Keratinocyte (primary cell): ENCODE measurements at regions not wholly inside any gene's neighbourhood (a gene's known extent, or its start where the extent isn't known, plus 50 kb on each side); places are given as distances from the start of the nearest gene placed in this dataset.
A peak's percentile ranks its signal among the peaks of the same experiment; 100 is the strongest.

Experiments used
- DNase-seq: peaks from one replicate; pipeline ENCODE4 v3.0.0-alpha.2; 2011; ENCODE audit warnings: low read depth, missing footprints, low spot score
- FAIRE-seq: peaks from 2 replicates; lab custom pipeline; 2011; peaks lifted over from hg19 to GRCh38; lab: Jason Lieb, UNC
- H2AFZ ChIP-seq: 2 replicates; pipeline ENCODE4 v1.6.0; 2012; ENCODE audit warnings: low read length, control low read depth, inconsistent platforms; ENCODE audit not compliant: control insufficient read depth
- H3K27ac ChIP-seq: 2 replicates; pipeline ENCODE4 v1.5.1; 2011; ENCODE audit warnings: low read length; ENCODE audit not compliant: control insufficient read depth, insufficient read depth
- H3K27me3 ChIP-seq: 3 replicates; pipeline ENCODE4 v1.6.0; 2011; ENCODE audit warnings: low read length; ENCODE audit not compliant: control insufficient read depth, insufficient read depth; ENCODE audit errors: extremely low read depth
- H3K36me3 ChIP-seq, 2 experiments: 2 replicates in 1 of 2; 3 replicates in 1 of 2; pipeline ENCODE4 v1.5.1; 2011; ENCODE audit warnings: low read length in 2 of 2, mild to moderate bottlenecking in 1 of 2; ENCODE audit not compliant: control insufficient read depth in 2 of 2, insufficient read depth in 2 of 2; ENCODE audit errors: extremely low read depth in 1 of 2
- H3K4me1 ChIP-seq: 3 replicates; pipeline ENCODE4 v1.5.1; 2011; ENCODE audit warnings: low read length; ENCODE audit not compliant: control insufficient read depth, insufficient read depth; ENCODE audit errors: extremely low read depth
- H3K4me2 ChIP-seq: 3 replicates; pipeline ENCODE4 v1.6.0; 2011; ENCODE audit warnings: low read depth, low read length; ENCODE audit not compliant: control insufficient read depth, insufficient read depth; ENCODE audit errors: extremely low read depth
- H3K4me3 ChIP-seq, 3 experiments: fragments of 200-600 bp in 1 of 3; sonication (generic) in 1 of 3; 2 replicates in 2 of 3; 3 replicates in 1 of 3; pipeline ENCODE4 v1.5.1; 2011 to 2016; ENCODE audit warnings: low read length in 3 of 3, mild to moderate bottlenecking in 3 of 3, control low read depth in 2 of 3, inconsistent platforms in 1 of 3, low read depth in 1 of 3, mixed read lengths in 1 of 3, mixed run types in 1 of 3, moderate library complexity in 1 of 3; ENCODE audit not compliant: control insufficient read depth in 2 of 3, insufficient read depth in 2 of 3; ENCODE audit errors: extremely low read depth in 1 of 3
- H3K79me2 ChIP-seq: 2 replicates; pipeline ENCODE4 v1.6.0; 2012; ENCODE audit warnings: low read length; ENCODE audit not compliant: control insufficient read depth, insufficient read depth
- H3K9ac ChIP-seq: 3 replicates; pipeline ENCODE4 v1.6.0; 2011; ENCODE audit warnings: low read length; ENCODE audit not compliant: control insufficient read depth, insufficient read depth; ENCODE audit errors: extremely low read depth
- H3K9me1 ChIP-seq: 3 replicates; pipeline ENCODE4 v1.6.0; 2011; ENCODE audit warnings: low read length; ENCODE audit not compliant: control insufficient read depth, insufficient read depth; ENCODE audit errors: extremely low read depth
- H3K9me3 ChIP-seq: 2 replicates; pipeline ENCODE4 v1.5.1; 2012; ENCODE audit warnings: low read depth, low read length; ENCODE audit not compliant: control insufficient read depth
- H4K20me1 ChIP-seq: 3 replicates; pipeline ENCODE4 v1.6.0; 2011; ENCODE audit warnings: low read length; ENCODE audit not compliant: control insufficient read depth, insufficient read depth; ENCODE audit errors: extremely low read depth
- CTCF ChIP-seq, 3 experiments: IDR thresholded peaks in 1 of 3; conservative IDR thresholded peaks in 1 of 3; optimal IDR thresholded peaks in 1 of 3; 2 replicates in 2 of 3; 3 replicates in 1 of 3; pipeline versions ENCODE3 to v1.5.1; 2011; ENCODE audit warnings: low read length in 3 of 3, mild to moderate bottlenecking in 3 of 3, moderate library complexity in 2 of 3, control low read depth in 1 of 3, inconsistent platforms in 1 of 3; ENCODE audit not compliant: insufficient read depth in 2 of 3; ENCODE audit errors: extremely low read depth in 1 of 3
- EZH2 ChIP-seq: IDR thresholded peaks from one replicate; pipeline ENCODE4 v1.6.1; 2012; ENCODE audit warnings: inconsistent platforms, mild to moderate bottlenecking, low read length, moderate library complexity
- dilution Hi-C: fragments of 300-500 bp; cut with MboI; formaldehyde crosslinking; loops from one replicate; pipeline ENCODE4 v1.7.0; 2020; ENCODE audit warnings: low sequenced_read_pairs; ENCODE audit not compliant: extremely low pct_ligation_motif_present

DNA sequence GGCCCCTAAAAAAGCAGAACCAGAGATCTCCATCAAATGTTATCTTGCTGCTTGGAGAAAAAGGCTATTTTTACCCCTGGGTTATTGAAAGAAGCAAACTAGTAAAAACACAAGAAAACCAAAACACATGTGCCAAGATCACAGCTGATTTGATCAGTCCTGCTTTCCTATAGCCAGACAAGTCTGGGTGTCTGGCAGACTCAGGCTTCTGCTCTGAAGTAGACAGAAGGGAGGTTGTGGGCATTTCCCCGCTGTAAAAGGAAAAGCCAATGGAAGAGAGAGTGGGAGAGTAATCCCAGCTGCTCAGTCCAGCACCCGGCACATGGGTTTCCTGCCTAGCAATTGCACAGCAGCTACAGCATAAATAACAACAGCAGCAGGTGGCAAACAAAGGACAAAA lies 177.9 kb downstream of the PHLDA1 start:
- no peak overlapping the region for H3K4me3 ChIP-seq
- FAIRE-seq (no peak), DNase-seq (no peak)
- H4K20me1 ChIP-seq: no peaks in the 10 kb centered on the region
- no peak for TF ChIP-seq EZH2
- TF ChIP-seq CTCF (optimal IDR thresholded peaks at IDR 0.05 in 1 of 3, IDR thresholded peaks at IDR 0.05 in 1 of 3, conservative IDR thresholded peaks at IDR 0.05 in 1 of 3; ENCODE audit: extremely low read depth in 1 of 3, insufficient read depth in 2 of 3, low read length in 3 of 3): no peak
- no peaks in the 10 kb centered on the region for H3K27me3 ChIP-seq
- H2AFZ ChIP-seq: no peak overlapping the region
- H3K36me3 ChIP-seq: no peaks in the 10 kb centered on the region
- no peak overlapping the region for H3K4me2 ChIP-seq
- H3K79me2 ChIP-seq: no peaks in the 10 kb centered on the region
- no peaks in the 10 kb centered on the region for H3K9me3 ChIP-seq
- H3K9me1 ChIP-seq: no peaks in the 10 kb centered on the region
- no peak overlapping the region for H3K9ac ChIP-seq
- H3K4me1 ChIP-seq: peaks cover 61% of the 10 kb centered on the region
- no peak overlapping the region for H3K27ac ChIP-seq
- dilution Hi-C loops: no loop called here

GRCh38 chr12:75852956-75853355 lies 178.6 kb downstream of the PHLDA1 start:
- Histone ChIP-seq H4K20me1 (no peaks in the 10 kb centered on the region), H3K36me3 (no peaks in the 10 kb centered on the region), H3K4me3 (no peak overlapping the region), H3K9me1 (no peaks in the 10 kb centered on the region), H3K9me3 (no peaks in the 10 kb centered on the region), H3K27me3 (no peaks in the 10 kb centered on the region), H2AFZ (no peak overlapping the region), H3K79me2 (no peaks in the 10 kb centered on the region), H3K4me1 (peaks cover 66% of the 10 kb centered on the region), H3K9ac (peak overlapping the region; percentile 46), H3K4me2 (peak overlapping the region; percentile 73), H3K27ac (peak overlapping the region; percentile 90)
- TF ChIP-seq EZH2 (no peak), CTCF (optimal IDR thresholded peaks at IDR 0.05 in 1 of 3, IDR thresholded peaks at IDR 0.05 in 1 of 3, conservative IDR thresholded peaks at IDR 0.05 in 1 of 3; ENCODE audit: extremely low read depth in 1 of 3, insufficient read depth in 2 of 3, low read length in 3 of 3) (no peak)
- DNase-seq (no peak), FAIRE-seq (no peak)
- dilution Hi-C loops: no loop called here
